Esophagus (tissue), 2 donors: ENCODE measurements at regions not wholly inside any gene's neighbourhood (a gene's known extent, or its start where the extent isn't known, plus 50 kb on each side); places are given as distances from the start of the nearest gene placed in this dataset.

Experiments
- H3K27ac ChIP-seq, 2 donors: one replicate each; pipeline ENCODE4 v1.5.1; 2013; ENCODE audit warnings: low read depth in 2 of 2, mild to moderate bottlenecking in 2 of 2, inconsistent platforms in 1 of 2, low read length in 1 of 2, moderate library complexity in 1 of 2
- H3K27me3 ChIP-seq, 2 donors: one replicate each; pipeline ENCODE4 v1.6.1; 2013; ENCODE audit warnings: low read length in 2 of 2, control low read depth in 1 of 2, mild to moderate bottlenecking in 1 of 2; ENCODE audit not compliant: insufficient read depth in 2 of 2, control insufficient read depth in 1 of 2
- H3K36me3 ChIP-seq, 2 donors: one replicate each; pipeline ENCODE4 v1.6.1; 2013; ENCODE audit warnings: low read length in 1 of 2; ENCODE audit not compliant: control insufficient read depth in 2 of 2, insufficient read depth in 2 of 2
- H3K4me1 ChIP-seq, 2 donors: one replicate each; pipeline ENCODE4 v1.6.1; 2013; ENCODE audit warnings: low read length in 1 of 2; ENCODE audit not compliant: control insufficient read depth in 2 of 2, insufficient read depth in 2 of 2
- H3K4me3 ChIP-seq, 2 donors: one replicate each; pipeline ENCODE4 v1.5.1; 2013; ENCODE audit warnings: low read length in 2 of 2, mild to moderate bottlenecking in 2 of 2, low read depth in 1 of 2, moderate library complexity in 1 of 2
- H3K9me3 ChIP-seq, 2 donors: one replicate each; pipeline ENCODE4 v1.6.1; 2013; ENCODE audit warnings: mild to moderate bottlenecking in 2 of 2, low read depth in 1 of 2, low read length in 1 of 2, moderate library complexity in 1 of 2; ENCODE audit not compliant: control insufficient read depth in 2 of 2, insufficient read depth in 1 of 2
- WGBS, 2 donors: extraction: QIAGEN DNeasy Blood & Tissue Kit; methylation state at CpG; one replicate each; pipeline ENCODE4 v1.1.7; 2013; 5-methylcytosine and 5-hydroxymethylcytosine counted together
- donor health status: healthy with polysubstance abuse.
- donor health status: Bipolar disorder and iron deficiency.

- 84 to 90% methylated on average over 5 of the region's 5 CpGs for WGBS, 2 donors
- no peaks in the 10 kb centered on the region for H3K4me1 ChIP-seq
- H3K9me3 ChIP-seq: peaks cover 0 to 4% of the 10 kb centered on the region in 2 donors
- no peaks in the 10 kb centered on the region for H3K27me3 ChIP-seq
- H3K4me3 ChIP-seq: no peak overlapping the region
- H3K27ac ChIP-seq: no peak overlapping the region
- no peaks in the 10 kb centered on the region for H3K36me3 ChIP-seq
These were observed 1471.8 kb downstream of the EFNB2 start for GRCh38 chr13:105063676-105064075.

- no peak overlapping the region for H3K4me3 ChIP-seq
- 83 to 89% methylated on average over 7 of the region's 7 CpGs for WGBS, 2 donors
- H3K4me1 ChIP-seq: no peaks in the 10 kb centered on the region
- H3K27me3 ChIP-seq: no peaks in the 10 kb centered on the region
- no peaks in the 10 kb centered on the region for H3K36me3 ChIP-seq
- H3K27ac ChIP-seq: no peak overlapping the region
- peaks cover 0 to 4% of the 10 kb centered on the region in 2 donors for H3K9me3 ChIP-seq
These were observed 1475.7 kb downstream of the EFNB2 start for GRCh38 chr13:105059786-105060185.

GRCh38 chr13:105058517-105058916, 1476.9 kb downstream of the EFNB2 start:
- no peaks in the 10 kb centered on the region for H3K27me3 ChIP-seq
- WGBS, 2 donors: 56 to 72% methylated on average over 2 of the region's 2 CpGs
- no peak overlapping the region for H3K27ac ChIP-seq
- H3K9me3 ChIP-seq: peaks cover 0 to 2% of the 10 kb centered on the region in 2 donors
- H3K4me1 ChIP-seq: no peaks in the 10 kb centered on the region
- no peak overlapping the region for H3K4me3 ChIP-seq
- H3K36me3 ChIP-seq: no peaks in the 10 kb centered on the region

- no peaks in the 10 kb centered on the region for H3K27me3 ChIP-seq
- WGBS, 2 donors: 80 to 92% methylated on average over 4 of the region's 4 CpGs
- no peak overlapping the region for H3K4me3 ChIP-seq
- no peak overlapping the region for H3K27ac ChIP-seq
- no peaks in the 10 kb centered on the region for H3K4me1 ChIP-seq
- H3K9me3 ChIP-seq: no peaks in the 10 kb centered on the region
- no peaks in the 10 kb centered on the region for H3K36me3 ChIP-seq
These were observed 1482.8 kb downstream of the EFNB2 start for GRCh38 chr13:105052711-105053110.

GRCh38 chr13:105050686-105051085, 1484.8 kb downstream of the EFNB2 start:
- H3K27me3 ChIP-seq: no peaks in the 10 kb centered on the region
- no peaks in the 10 kb centered on the region for H3K9me3 ChIP-seq
- no peak overlapping the region for H3K27ac ChIP-seq
- H3K4me1 ChIP-seq: no peaks in the 10 kb centered on the region
- no peaks in the 10 kb centered on the region for H3K36me3 ChIP-seq
- WGBS, 2 donors: 67 to 71% methylated on average over 4 of the region's 4 CpGs
- H3K4me3 ChIP-seq: no peak overlapping the region

- no peaks in the 10 kb centered on the region for H3K36me3 ChIP-seq
- H3K4me3 ChIP-seq: no peak overlapping the region
- H3K4me1 ChIP-seq: no peaks in the 10 kb centered on the region
- no peak overlapping the region for H3K27ac ChIP-seq
- WGBS, 2 donors: 19% methylated on average over 1 of the region's 1 CpG
- H3K9me3 ChIP-seq: no peaks in the 10 kb centered on the region
- H3K27me3 ChIP-seq: no peaks in the 10 kb centered on the region
These were observed 1486.8 kb downstream of the EFNB2 start for GRCh38 chr13:105048677-105049076.

- no peaks in the 10 kb centered on the region for H3K27me3 ChIP-seq
- H3K27ac ChIP-seq: no peak overlapping the region
- no peak overlapping the region for H3K4me3 ChIP-seq
- H3K4me1 ChIP-seq: no peaks in the 10 kb centered on the region
- H3K9me3 ChIP-seq: no peaks in the 10 kb centered on the region
- H3K36me3 ChIP-seq: no peaks in the 10 kb centered on the region
- 41 to 52% methylated on average over 3 of the region's 3 CpGs for WGBS, 2 donors
These were observed 1487.7 kb downstream of the EFNB2 start for GRCh38 chr13:105047676-105048295.

GRCh38 chr13:105037110-105037509, 1498.4 kb downstream of the EFNB2 start:
- Histone ChIP-seq H3K4me3 (no peak overlapping the region), H3K4me1 (no peaks in the 10 kb centered on the region), H3K36me3 (no peaks in the 10 kb centered on the region), H3K27me3 (no peaks in the 10 kb centered on the region), H3K9me3 (peaks cover 0 to 2% of the 10 kb centered on the region in 2 donors), H3K27ac (no peak overlapping the region)
- 82 to 89% methylated on average over 2 of the region's 2 CpGs for WGBS, 2 donors

- 39 to 48% methylated on average over 4 of the region's 4 CpGs for WGBS, 2 donors
- H3K4me3 ChIP-seq: no peak overlapping the region
- H3K4me1 ChIP-seq: no peaks in the 10 kb centered on the region
These were observed 1500.4 kb downstream of the EFNB2 start for GRCh38 chr13:105035092-105035491.

GRCh38 chr13:105033999-105034398, 1501.5 kb downstream of the EFNB2 start:
- Histone ChIP-seq H3K4me3 (no peak overlapping the region), H3K9me3 (no peaks in the 10 kb centered on the region), H3K4me1 (no peaks in the 10 kb centered on the region), H3K27ac (no peak overlapping the region), H3K36me3 (no peaks in the 10 kb centered on the region), H3K27me3 (no peaks in the 10 kb centered on the region)
- WGBS, 2 donors: 75 to 92% methylated on average over 2 of the region's 2 CpGs

More at GRCh38 chr13:105035092-105035491, 1500.4 kb downstream of the EFNB2 start:
- no peaks in the 10 kb centered on the region for H3K36me3 ChIP-seq
- H3K27ac ChIP-seq: no peak overlapping the region
- H3K27me3 ChIP-seq: no peaks in the 10 kb centered on the region
- H3K9me3 ChIP-seq: no peaks in the 10 kb centered on the region
